ENCODE measurements at regions not wholly inside any gene's neighbourhood (a gene's known extent, or its start where the extent isn't known, plus 50 kb on each side); places are given as distances from the start of the nearest gene placed in this dataset.

DNA sequence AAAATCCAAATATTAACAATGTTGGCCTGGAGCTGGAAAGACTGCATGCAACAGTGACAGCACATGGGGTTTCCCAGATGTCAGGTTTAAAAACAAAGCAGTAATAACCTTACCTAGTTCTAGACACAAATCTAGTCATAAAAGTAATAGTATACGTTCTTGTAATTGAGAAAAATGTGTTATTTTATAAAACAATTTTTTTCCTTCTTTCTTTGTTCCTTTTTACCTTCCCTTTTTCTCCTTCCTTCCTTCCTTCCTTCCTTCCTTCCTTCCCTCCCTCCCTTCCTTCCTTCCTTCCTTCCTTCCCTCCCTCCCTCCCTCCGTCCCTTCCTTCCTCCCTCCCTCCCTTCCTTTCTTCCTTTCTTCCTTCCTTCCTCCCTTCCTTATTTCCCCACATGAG, 242.7 kb upstream of the PDE10A start:
- Histone ChIP-seq H3K36me3 (no peaks in the 10 kb centered on the region), H3K9me3 (no peaks in the 10 kb centered on the region), H3K27ac (no peak overlapping the region), H3K27me3 (no peaks in the 10 kb centered on the region), H3K4me3 (no peak overlapping the region), H3K4me1 (no peaks in the 10 kb centered on the region)
- DNase-seq = no peak
- TF ChIP-seq, protein P1, sequence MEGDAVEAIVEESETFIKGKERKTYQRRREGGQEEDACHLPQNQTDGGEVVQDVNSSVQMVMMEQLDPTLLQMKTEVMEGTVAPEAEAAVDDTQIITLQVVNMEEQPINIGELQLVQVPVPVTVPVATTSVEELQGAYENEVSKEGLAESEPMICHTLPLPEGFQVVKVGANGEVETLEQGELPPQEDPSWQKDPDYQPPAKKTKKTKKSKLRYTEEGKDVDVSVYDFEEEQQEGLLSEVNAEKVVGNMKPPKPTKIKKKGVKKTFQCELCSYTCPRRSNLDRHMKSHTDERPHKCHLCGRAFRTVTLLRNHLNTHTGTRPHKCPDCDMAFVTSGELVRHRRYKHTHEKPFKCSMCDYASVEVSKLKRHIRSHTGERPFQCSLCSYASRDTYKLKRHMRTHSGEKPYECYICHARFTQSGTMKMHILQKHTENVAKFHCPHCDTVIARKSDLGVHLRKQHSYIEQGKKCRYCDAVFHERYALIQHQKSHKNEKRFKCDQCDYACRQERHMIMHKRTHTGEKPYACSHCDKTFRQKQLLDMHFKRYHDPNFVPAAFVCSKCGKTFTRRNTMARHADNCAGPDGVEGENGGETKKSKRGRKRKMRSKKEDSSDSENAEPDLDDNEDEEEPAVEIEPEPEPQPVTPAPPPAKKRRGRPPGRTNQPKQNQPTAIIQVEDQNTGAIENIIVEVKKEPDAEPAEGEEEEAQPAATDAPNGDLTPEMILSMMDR (IDR thresholded peaks at IDR 0.05) = no peak
- TF ChIP-seq POLR2A (IDR thresholded peaks at IDR 0.05) = no peak

DNA sequence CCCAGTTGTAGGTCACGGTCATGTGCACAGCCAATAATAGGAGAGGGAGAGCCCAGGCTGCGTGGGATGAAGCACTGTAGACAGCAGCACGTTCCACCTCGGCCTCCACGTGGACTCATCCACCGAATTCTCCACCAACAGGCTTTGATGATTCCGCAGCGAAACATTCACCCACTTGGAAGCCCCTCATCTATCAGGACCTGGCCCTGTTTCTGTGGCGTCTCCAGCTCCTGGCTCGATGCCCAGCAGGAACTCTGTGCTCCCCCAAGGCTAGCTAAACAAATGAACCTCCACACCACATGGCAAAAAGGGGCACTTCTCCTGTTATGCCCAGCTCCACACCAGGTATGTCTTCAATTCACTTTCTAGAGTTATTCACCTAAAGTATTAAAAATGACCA, 237.9 kb upstream of the PDE10A start:
- no peaks in the 10 kb centered on the region for H3K4me1 ChIP-seq

DNA sequence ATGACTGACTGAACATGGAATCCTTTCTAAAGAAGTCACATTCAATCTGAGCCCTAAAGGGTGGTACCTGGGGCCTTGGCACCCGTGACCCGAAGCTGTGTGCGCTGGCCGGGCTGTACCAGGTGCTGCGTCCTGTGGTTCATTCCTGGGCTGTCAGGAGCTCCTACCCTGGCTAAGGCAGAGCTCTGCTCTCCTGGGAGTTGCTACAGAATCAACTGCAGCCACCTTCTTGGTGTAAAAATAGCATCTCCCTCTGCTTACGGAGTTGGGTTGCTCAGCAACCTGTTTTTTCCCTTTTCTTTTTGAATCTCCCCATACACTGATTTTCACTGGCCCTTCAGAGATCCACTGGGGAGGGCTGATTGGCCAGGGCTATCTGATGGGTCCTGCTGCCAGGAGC, 236.6 kb upstream of the PDE10A start:
- Histone ChIP-seq H3K27ac (no peak overlapping the region), H3K36me3 (no peaks in the 10 kb centered on the region), H3K4me1 (no peaks in the 10 kb centered on the region), H3K9me3 (no peaks in the 10 kb centered on the region), H3K27me3 (no peaks in the 10 kb centered on the region), H3K4me3 (no peak overlapping the region)
- TF ChIP-seq, protein P1 (IDR thresholded peaks at IDR 0.05) = no peak
- TF ChIP-seq POLR2A (IDR thresholded peaks at IDR 0.05) = no peak
- no peak for DNase-seq

More for the DNA sequence above, 237.9 kb upstream of the PDE10A start:
- no peaks in the 10 kb centered on the region for H3K36me3 ChIP-seq
- TF ChIP-seq, protein P1 (IDR thresholded peaks at IDR 0.05) = no peak
- TF ChIP-seq POLR2A (IDR thresholded peaks at IDR 0.05) = no peak
- no peak for DNase-seq
- no peaks in the 10 kb centered on the region for H3K9me3 ChIP-seq
- no peak overlapping the region for H3K27ac ChIP-seq
- no peaks in the 10 kb centered on the region for H3K27me3 ChIP-seq
- H3K4me3 ChIP-seq = no peak overlapping the region

DNA sequence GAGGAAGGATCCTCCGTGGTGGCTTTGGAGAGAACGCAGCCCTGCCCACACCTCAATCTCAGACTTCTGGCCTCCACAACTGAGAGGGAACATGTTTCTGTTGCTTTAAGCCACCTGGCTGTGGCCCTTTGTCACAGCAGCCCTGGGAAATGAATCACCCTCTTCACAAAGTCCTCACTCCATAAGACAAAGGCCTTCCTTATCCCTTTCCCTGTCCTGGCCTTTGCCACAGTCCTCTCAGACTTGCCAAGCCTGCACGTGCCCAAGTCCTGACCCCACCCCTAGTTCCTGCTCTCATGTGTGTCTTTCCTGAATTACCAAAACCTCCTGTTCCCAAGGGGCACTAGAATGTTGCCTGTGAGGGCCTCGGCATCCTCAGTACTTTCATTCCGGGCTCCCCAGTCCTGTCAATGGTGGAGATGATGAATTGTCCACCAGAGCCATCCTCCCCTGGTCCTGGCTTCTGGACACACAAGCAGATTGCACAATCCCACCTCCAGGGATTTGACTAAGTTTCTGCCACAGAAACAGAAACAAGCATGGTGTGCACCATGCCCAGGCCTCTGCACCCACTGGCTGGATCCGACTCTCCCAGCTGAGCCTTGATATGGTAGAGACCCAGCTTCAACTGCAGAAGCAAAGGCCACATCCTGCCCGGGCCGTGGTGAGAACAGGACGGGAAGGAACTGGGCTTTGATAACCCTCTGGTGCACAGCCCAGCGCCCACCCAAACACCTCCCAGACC, 232.6 kb upstream of the PDE10A start:
- Histone ChIP-seq H3K27me3 (no peaks in the 10 kb centered on the region), H3K4me1 (no peaks in the 10 kb centered on the region), H3K27ac (no peak overlapping the region), H3K4me3 (no peak overlapping the region), H3K9me3 (no peaks in the 10 kb centered on the region), H3K36me3 (no peaks in the 10 kb centered on the region)
- TF ChIP-seq POLR2A (IDR thresholded peaks at IDR 0.05) = no peak
- TF ChIP-seq, protein P1 (IDR thresholded peaks at IDR 0.05) = no peak
- DNase-seq = no peak

DNA sequence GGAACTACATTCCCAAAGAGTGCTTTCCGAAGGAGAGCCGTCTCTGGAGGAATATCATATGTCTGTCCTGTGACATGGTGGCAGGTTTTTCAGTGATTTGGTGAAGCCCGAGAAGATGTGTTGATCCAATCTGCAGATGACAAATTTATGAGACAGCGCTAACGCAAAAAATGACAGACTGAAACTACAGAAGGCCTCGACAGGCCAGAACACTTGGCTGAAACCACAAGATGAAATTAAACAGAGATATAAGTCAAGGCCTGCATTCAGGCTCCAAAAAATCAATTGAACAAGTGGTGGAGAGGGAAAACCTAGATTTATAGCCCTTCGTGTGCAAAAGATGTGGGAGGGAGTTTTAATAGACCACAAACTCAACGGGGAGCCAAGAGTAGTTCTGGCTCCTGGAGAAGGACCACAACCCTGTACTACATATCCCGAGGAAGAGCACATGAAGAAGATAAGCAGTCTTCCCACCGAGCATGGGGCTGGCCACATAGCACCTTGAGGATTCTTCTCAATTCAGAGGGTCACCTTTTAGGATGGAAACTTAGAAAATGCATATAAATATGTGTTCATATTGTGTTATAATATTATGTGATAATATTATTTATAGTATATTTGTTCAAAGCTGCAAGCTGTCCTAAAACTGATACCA, 231.3 kb upstream of the PDE10A start:
- Histone ChIP-seq H3K27ac (no peak overlapping the region), H3K27me3 (no peaks in the 10 kb centered on the region), H3K9me3 (no peaks in the 10 kb centered on the region), H3K4me1 (no peaks in the 10 kb centered on the region), H3K36me3 (no peaks in the 10 kb centered on the region), H3K4me3 (no peak overlapping the region)
- no peak for TF ChIP-seq POLR2A (IDR thresholded peaks at IDR 0.05)
- TF ChIP-seq, protein P1 (IDR thresholded peaks at IDR 0.05) = no peak
- DNase-seq = no peak
